PC-9 (cell line): ENCODE measurements at regions not wholly inside any gene's neighbourhood (a gene's known extent, or its start where the extent isn't known, plus 50 kb on each side); places are given as distances from the start of the nearest gene placed in this dataset.
A peak's percentile ranks its signal among the peaks of the same experiment; 100 is the strongest.

Experiments used
- BruUV-seq: library from RNA; stranded (reverse); fragments of 400-500 nt; replicated peaks from 2 replicates; lab custom pipeline; 2021; lab: Mats Ljungman, UMichigan
- CTCF ChIA-PET: fragments of 300-600 bp; sonication (Branson Sonifier 250); formaldehyde crosslinking; loops from one replicate; lab custom pipeline; 2022; ENCODE audit warnings: antibody characterized with exemption; lab: Charles Lee
- POLR2A ChIA-PET: fragments of 300-600 bp; sonication (Branson Sonifier 250); formaldehyde crosslinking; loops from one replicate; lab custom pipeline; 2022; ENCODE audit warnings: antibody characterized with exemption; ENCODE audit not compliant: unreplicated experiment; lab: Charles Lee
- DNase-seq, 2 experiments: peaks; one replicate each; pipeline versions ENCODE4 v3.0.0 to v3.0.0-alpha.2; 2015 to 2022; ENCODE audit warnings: mixed read lengths in 1 of 2
- H2AFZ ChIP-seq: fragments of 200-600 bp; sonication (generic); 2 replicates; pipeline ENCODE4 v1.8.1; 2017; ENCODE audit warnings: antibody characterized with exemption
- H3F3A ChIP-seq: fragments of 200-600 bp; sonication (generic); 2 replicates; pipeline ENCODE4 v1.8.1; 2017; ENCODE audit warnings: antibody characterized with exemption, mild to moderate bottlenecking, low read depth; ENCODE audit not compliant: insufficient read depth
- H3K27ac ChIP-seq: fragments of 200-600 bp; sonication (generic); 2 replicates; pipeline ENCODE4 v1.6.1; 2016; ENCODE audit warnings: mixed run types
- H3K27me3 ChIP-seq: fragments of 200-600 bp; sonication (generic); 2 replicates; pipeline ENCODE4 v1.6.1; 2016; ENCODE audit warnings: low read depth, mixed run types; ENCODE audit not compliant: insufficient read depth
- H3K36me3 ChIP-seq: fragments of 200-600 bp; sonication (generic); 2 replicates; pipeline ENCODE4 v1.6.1; 2016; ENCODE audit warnings: low read depth, mixed run types
- H3K4me1 ChIP-seq: fragments of 200-600 bp; sonication (generic); replicated peaks from 2 replicates; pipeline ENCODE4 v1.6.1; 2016; ENCODE audit warnings: mixed run types; ENCODE audit not compliant: insufficient read depth
- H3K4me2 ChIP-seq: fragments of 200-600 bp; sonication (generic); 2 replicates; pipeline ENCODE4 v1.6.1; 2017; ENCODE audit warnings: mixed run types
- H3K4me3 ChIP-seq: fragments of 200-600 bp; sonication (generic); 2 replicates; pipeline ENCODE4 v1.6.1; 2016; ENCODE audit warnings: mixed run types
- H3K79me2 ChIP-seq: fragments of 200-600 bp; sonication (generic); 2 replicates; pipeline ENCODE4 v1.6.1; 2017; ENCODE audit warnings: low read depth, mixed run types
- H3K9me2 ChIP-seq: fragments of 200-600 bp; sonication (generic); 2 replicates; pipeline ENCODE4 v1.8.1; 2017; ENCODE audit warnings: mild to moderate bottlenecking; ENCODE audit not compliant: insufficient read depth
- H3K9me3 ChIP-seq: fragments of 200-600 bp; sonication (generic); 2 replicates; pipeline ENCODE4 v1.8.1; 2016; ENCODE audit warnings: low read depth; ENCODE audit not compliant: insufficient read depth
- H4K20me1 ChIP-seq: fragments of 200-600 bp; sonication (generic); 2 replicates; pipeline ENCODE4 v1.8.1; 2017; ENCODE audit not compliant: insufficient read depth
- EZH2 ChIP-seq: fragments of 200-600 bp; sonication (generic); IDR thresholded peaks from 2 replicates; pipeline ENCODE4 v1.8.0; 2017; ENCODE audit warnings: antibody characterized with exemption, low read depth
- intact Hi-C: fragments of 100-400 bp; cut with micrococcal nuclease; formaldehyde crosslinking; loops from one replicate; pipeline ENCODE4 v1.10.0; 2022; ENCODE audit not compliant: unreplicated experiment
- TF ChIP-seq, protein P1 (sequence below): fragments of 200-600 bp; sonication (generic); conservative IDR thresholded peaks from 2 replicates; pipeline ENCODE4 v1.6.1; 2017; ENCODE audit warnings: mixed run types, antibody characterized with exemption, mild to moderate bottlenecking, moderate library complexity

DNA sequence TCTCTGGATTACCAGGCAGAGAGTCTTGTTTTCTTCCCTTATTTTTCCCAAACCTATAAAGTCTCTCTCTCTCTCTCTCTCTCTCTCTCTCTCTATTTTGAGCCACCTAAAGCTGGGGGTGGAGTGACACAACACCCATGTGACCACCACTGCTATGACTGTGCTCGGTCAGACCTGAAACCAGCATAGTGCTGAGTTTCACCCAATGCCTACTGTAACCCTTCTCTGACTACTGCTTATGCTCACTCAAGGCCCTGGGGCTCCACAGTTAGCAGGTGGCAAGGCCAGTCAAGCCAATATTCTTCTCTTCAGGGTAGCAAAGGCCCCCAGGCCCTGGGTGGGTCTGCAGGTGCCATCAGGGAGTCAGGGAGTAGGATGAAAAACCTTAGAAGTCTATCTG is 114.7 kb upstream of the ARMCX2 start:
- Histone ChIP-seq H3K27me3 (no peaks in the 10 kb centered on the region), H4K20me1 (no peaks in the 10 kb centered on the region), H3K9me2 (no peaks in the 10 kb centered on the region), H3K27ac (no peak overlapping the region), H3K4me1 (no peaks in the 10 kb centered on the region), H2AFZ (no peak overlapping the region), H3K36me3 (no peaks in the 10 kb centered on the region), H3F3A (no peaks in the 10 kb centered on the region), H3K4me3 (no peak overlapping the region), H3K4me2 (no peak overlapping the region), H3K79me2 (no peaks in the 10 kb centered on the region), H3K9me3 (no peaks in the 10 kb centered on the region)
- BruUV-seq = no TSS peak
- DNase-seq = no peak
- POLR2A ChIA-PET = no interaction called here
- TF ChIP-seq, protein P1, sequence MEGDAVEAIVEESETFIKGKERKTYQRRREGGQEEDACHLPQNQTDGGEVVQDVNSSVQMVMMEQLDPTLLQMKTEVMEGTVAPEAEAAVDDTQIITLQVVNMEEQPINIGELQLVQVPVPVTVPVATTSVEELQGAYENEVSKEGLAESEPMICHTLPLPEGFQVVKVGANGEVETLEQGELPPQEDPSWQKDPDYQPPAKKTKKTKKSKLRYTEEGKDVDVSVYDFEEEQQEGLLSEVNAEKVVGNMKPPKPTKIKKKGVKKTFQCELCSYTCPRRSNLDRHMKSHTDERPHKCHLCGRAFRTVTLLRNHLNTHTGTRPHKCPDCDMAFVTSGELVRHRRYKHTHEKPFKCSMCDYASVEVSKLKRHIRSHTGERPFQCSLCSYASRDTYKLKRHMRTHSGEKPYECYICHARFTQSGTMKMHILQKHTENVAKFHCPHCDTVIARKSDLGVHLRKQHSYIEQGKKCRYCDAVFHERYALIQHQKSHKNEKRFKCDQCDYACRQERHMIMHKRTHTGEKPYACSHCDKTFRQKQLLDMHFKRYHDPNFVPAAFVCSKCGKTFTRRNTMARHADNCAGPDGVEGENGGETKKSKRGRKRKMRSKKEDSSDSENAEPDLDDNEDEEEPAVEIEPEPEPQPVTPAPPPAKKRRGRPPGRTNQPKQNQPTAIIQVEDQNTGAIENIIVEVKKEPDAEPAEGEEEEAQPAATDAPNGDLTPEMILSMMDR = no peak
- TF ChIP-seq EZH2 = no peak
- CTCF ChIA-PET = no interaction called here
- intact Hi-C loops = no loop called here

- Histone ChIP-seq H3K4me2 (no peak overlapping the region), H2AFZ (no peak overlapping the region), H3K27ac (no peak overlapping the region), H3F3A (no peaks in the 10 kb centered on the region), H3K79me2 (no peaks in the 10 kb centered on the region), H3K36me3 (no peaks in the 10 kb centered on the region), H4K20me1 (no peaks in the 10 kb centered on the region), H3K27me3 (no peaks in the 10 kb centered on the region), H3K9me2 (no peaks in the 10 kb centered on the region), H3K9me3 (no peaks in the 10 kb centered on the region), H3K4me3 (no peak overlapping the region), H3K4me1 (no peaks in the 10 kb centered on the region)
- no peak for DNase-seq
- ChIA-PET CTCF (no interaction called here), POLR2A (no interaction called here)
- TF ChIP-seq EZH2 = no peak
- TF ChIP-seq, protein P1 = no peak
- no TSS peak for BruUV-seq
- intact Hi-C loops = no loop called here
These were observed 104.9 kb upstream of the ARMCX2 start for GRCh38 chrX:101764538-101764937.

GRCh38 chrX:101759000-101759399 is 99.3 kb upstream of the ARMCX2 start:
- Histone ChIP-seq H3K79me2 (no peaks in the 10 kb centered on the region), H3K9me2 (no peaks in the 10 kb centered on the region), H3K27me3 (no peaks in the 10 kb centered on the region), H3K27ac (no peak overlapping the region), H3K9me3 (no peaks in the 10 kb centered on the region), H3K4me2 (no peak overlapping the region), H3K36me3 (no peaks in the 10 kb centered on the region), H3K4me1 (no peaks in the 10 kb centered on the region), H3F3A (no peaks in the 10 kb centered on the region), H3K4me3 (no peak overlapping the region), H4K20me1 (no peaks in the 10 kb centered on the region), H2AFZ (no peak overlapping the region)
- BruUV-seq = no TSS peak
- ChIA-PET POLR2A (no interaction called here), CTCF (no interaction called here)
- DNase-seq = peak in 1 of 2 experiments; percentile 37
- intact Hi-C loops = no loop called here
- TF ChIP-seq EZH2 = no peak
- TF ChIP-seq, protein P1 = peak; percentile 42; the same call in 1 of the 2 replicates
